Panc1 (cell line): ENCODE measurements at regions not wholly inside any gene's neighbourhood (a gene's known extent, or its start where the extent isn't known, plus 50 kb on each side); places are given as distances from the start of the nearest gene placed in this dataset.

ENCODE experiments used
- CTCF ChIP-seq: fragments of 450-650 bp; IDR thresholded peaks from 2 replicates; pipeline ENCODE4 v1.5.1; 2017; ENCODE audit warnings: mild to moderate bottlenecking
- POLR2AphosphoS5 ChIP-seq: IDR thresholded peaks from 2 replicates; pipeline ENCODE4 v1.6.1; 2012; ENCODE audit warnings: mild to moderate bottlenecking, low read depth, low read length, moderate library complexity
- TF ChIP-seq, protein P1 (sequence below), 2 experiments: IDR thresholded peaks; 2 replicates each; pipeline ENCODE4 v1.6.1; 2011 to 2012; ENCODE audit warnings: low read depth in 2 of 2, control low read depth in 1 of 2, low read length in 1 of 2, mild to moderate bottlenecking in 1 of 2, moderate library complexity in 1 of 2; ENCODE audit not compliant: insufficient read depth in 1 of 2

DNA sequence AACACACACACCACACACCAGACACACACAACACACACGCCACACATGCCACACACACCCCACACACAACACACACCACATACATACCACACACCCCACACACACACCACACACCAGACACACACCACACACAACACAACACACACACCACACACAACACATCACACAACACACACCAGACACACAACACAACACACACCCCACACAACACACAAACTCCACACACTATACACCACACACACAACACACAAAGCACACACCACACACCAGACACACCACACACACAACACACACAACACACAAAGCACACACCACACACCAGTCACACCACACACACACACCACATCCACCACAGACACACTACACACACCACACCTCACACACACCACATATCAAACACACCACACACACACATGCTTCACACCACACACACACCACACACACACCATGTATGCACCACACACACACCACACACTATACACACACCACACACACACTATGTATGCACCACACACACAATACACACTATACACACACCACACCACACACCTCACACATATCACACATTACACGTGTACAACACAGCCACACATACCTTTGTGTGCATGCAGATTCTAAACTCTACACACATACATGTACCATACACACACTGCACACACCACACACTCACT is 72.2 kb downstream of the TMEM18 start:
- TF ChIP-seq CTCF (no peak), POLR2AphosphoS5 (no peak)
- TF ChIP-seq, protein P1, sequence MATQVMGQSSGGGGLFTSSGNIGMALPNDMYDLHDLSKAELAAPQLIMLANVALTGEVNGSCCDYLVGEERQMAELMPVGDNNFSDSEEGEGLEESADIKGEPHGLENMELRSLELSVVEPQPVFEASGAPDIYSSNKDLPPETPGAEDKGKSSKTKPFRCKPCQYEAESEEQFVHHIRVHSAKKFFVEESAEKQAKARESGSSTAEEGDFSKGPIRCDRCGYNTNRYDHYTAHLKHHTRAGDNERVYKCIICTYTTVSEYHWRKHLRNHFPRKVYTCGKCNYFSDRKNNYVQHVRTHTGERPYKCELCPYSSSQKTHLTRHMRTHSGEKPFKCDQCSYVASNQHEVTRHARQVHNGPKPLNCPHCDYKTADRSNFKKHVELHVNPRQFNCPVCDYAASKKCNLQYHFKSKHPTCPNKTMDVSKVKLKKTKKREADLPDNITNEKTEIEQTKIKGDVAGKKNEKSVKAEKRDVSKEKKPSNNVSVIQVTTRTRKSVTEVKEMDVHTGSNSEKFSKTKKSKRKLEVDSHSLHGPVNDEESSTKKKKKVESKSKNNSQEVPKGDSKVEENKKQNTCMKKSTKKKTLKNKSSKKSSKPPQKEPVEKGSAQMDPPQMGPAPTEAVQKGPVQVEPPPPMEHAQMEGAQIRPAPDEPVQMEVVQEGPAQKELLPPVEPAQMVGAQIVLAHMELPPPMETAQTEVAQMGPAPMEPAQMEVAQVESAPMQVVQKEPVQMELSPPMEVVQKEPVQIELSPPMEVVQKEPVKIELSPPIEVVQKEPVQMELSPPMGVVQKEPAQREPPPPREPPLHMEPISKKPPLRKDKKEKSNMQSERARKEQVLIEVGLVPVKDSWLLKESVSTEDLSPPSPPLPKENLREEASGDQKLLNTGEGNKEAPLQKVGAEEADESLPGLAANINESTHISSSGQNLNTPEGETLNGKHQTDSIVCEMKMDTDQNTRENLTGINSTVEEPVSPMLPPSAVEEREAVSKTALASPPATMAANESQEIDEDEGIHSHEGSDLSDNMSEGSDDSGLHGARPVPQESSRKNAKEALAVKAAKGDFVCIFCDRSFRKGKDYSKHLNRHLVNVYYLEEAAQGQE (IDR thresholded peaks at IDR 0.05; ENCODE audit: insufficient read depth in 1 of 2, low read depth in 2 of 2, low read length in 1 of 2), result no peak
